HCT116 (cell line): ENCODE measurements at regions not wholly inside any gene's neighbourhood (a gene's known extent, or its start where the extent isn't known, plus 50 kb on each side); places are given as distances from the start of the nearest gene placed in this dataset.
A peak's percentile ranks its signal among the peaks of the same experiment; 100 is the strongest.

Experiments used
- ATAC-seq: fragments of 200-7000 bp; cut with Tn5 transposase; 2 replicates; pipeline ENCODE4 v1.9.1; 2020; ENCODE audit warnings: mild to moderate bottlenecking, moderate library complexity
- BruUV-seq: library from RNA; stranded (reverse); fragments of 400-500 nt; replicated peaks from 2 replicates; lab custom pipeline; 2021; lab: Mats Ljungman, UMichigan
- CTCF ChIA-PET: fragments of 300-600 bp; sonication (Branson Sonifier 250); formaldehyde crosslinking; loops from one replicate; lab custom pipeline; 2021; ENCODE audit warnings: antibody characterized with exemption; lab: Charles Lee
- POLR2A ChIA-PET: fragments of 300-600, 350-600 bp; sonication (Branson Sonifier 250); formaldehyde crosslinking; loops from one replicate; lab custom pipeline; 2021; ENCODE audit warnings: antibody characterized with exemption; lab: Charles Lee
- RAD21 ChIA-PET, 2 experiments: fragments of 300-600 bp; sonication (Branson Sonifier 250); formaldehyde crosslinking; loops; one replicate each; lab custom pipeline; 2023; ENCODE audit warnings: low total read pairs in 2 of 2; ENCODE audit not compliant: uncharacterized antibody in 2 of 2, unreplicated experiment in 2 of 2, low non-redundant PET in 1 of 2; lab: Charles Lee
- DNase-seq: peaks from one replicate; pipeline ENCODE4 v3.0.0-alpha.2; 2010; ENCODE audit warnings: low read depth, low spot score
- H2AFZ ChIP-seq: fragments of 200-600 bp; shearing (Covaris generic), sonication (generic); 2 replicates; pipeline ENCODE4 v1.6.1; 2017; ENCODE audit warnings: low read depth, mixed run types, mixed read lengths, antibody characterized with exemption, low read length; ENCODE audit not compliant: poor library complexity, severe bottlenecking
- H3K27ac ChIP-seq: 2 replicates; pipeline ENCODE4 v1.5.1; 2012; ENCODE audit warnings: low read depth, low read length
- H3K27me3 ChIP-seq: fragments of 200-600 bp; sonication (generic); 2 replicates; pipeline ENCODE4 v1.6.1; 2016; ENCODE audit warnings: mixed run types, low read length, mixed read lengths; ENCODE audit not compliant: insufficient read depth
- H3K36me3 ChIP-seq, 2 experiments: fragments of 200-500 bp in 1 of 2; fragments of 200-600 bp in 1 of 2; sonication (Bioruptor generic) in 1 of 2; sonication (generic) in 1 of 2; 2 replicates each; pipeline versions ENCODE4 v1.5.1 to v1.6.1; 2014 to 2016; ENCODE audit warnings: low read length in 2 of 2, inconsistent platforms in 1 of 2, mixed read lengths in 1 of 2, mixed run types in 1 of 2; ENCODE audit not compliant: insufficient read depth in 2 of 2, control insufficient read depth in 1 of 2
- H3K4me1 ChIP-seq, 2 experiments: fragments of 200-600 bp in 1 of 2; sonication (generic) in 1 of 2; 2 replicates each; pipeline versions ENCODE4 v1.5.1 to v1.6.1; 2012 to 2017; ENCODE audit warnings: low read length in 2 of 2, inconsistent platforms in 1 of 2, mild to moderate bottlenecking in 1 of 2, mixed read lengths in 1 of 2, mixed run types in 1 of 2, moderate library complexity in 1 of 2; ENCODE audit not compliant: insufficient read depth in 2 of 2, control insufficient read depth in 1 of 2
- H3K4me2 ChIP-seq: fragments of 200-600 bp; sonication (generic); 2 replicates; pipeline ENCODE4 v1.6.1; 2017; ENCODE audit warnings: mixed run types, low read length, mixed read lengths
- H3K4me3 ChIP-seq, 2 experiments: fragments of 200-600 bp in 1 of 2; sonication (generic) in 1 of 2; replicated peaks in 1 of 2; 2 replicates each; pipeline ENCODE4 v1.5.1; 2011 to 2016; ENCODE audit warnings: low read length in 2 of 2, control low read depth in 1 of 2, low read depth in 1 of 2, mild to moderate bottlenecking in 1 of 2, mixed read lengths in 1 of 2, mixed run types in 1 of 2
- H3K79me2 ChIP-seq: fragments of 200-600 bp; sonication (generic); 2 replicates; pipeline ENCODE4 v1.6.1; 2017; ENCODE audit warnings: mild to moderate bottlenecking, mixed run types, low read length, moderate library complexity, mixed read lengths; ENCODE audit not compliant: insufficient read depth
- H3K9ac ChIP-seq: fragments of 200-600 bp; sonication (generic); 2 replicates; pipeline ENCODE4 v1.6.1; 2016; ENCODE audit warnings: low read length, mixed read lengths
- H3K9me2 ChIP-seq: fragments of 200-600 bp; sonication (generic), shearing (Covaris generic); 2 replicates; pipeline ENCODE4 v1.6.1; 2017; ENCODE audit warnings: mixed run types, mild to moderate bottlenecking, moderate library complexity; ENCODE audit not compliant: insufficient read depth
- H3K9me3 ChIP-seq, 2 experiments: fragments of 200-500 bp in 1 of 2; fragments of 200-600 bp in 1 of 2; sonication (Bioruptor generic) in 1 of 2; sonication (generic) in 1 of 2; 2 replicates each; pipeline ENCODE4 v1.6.1; 2014 to 2017; ENCODE audit warnings: low read length in 2 of 2, mixed read lengths in 2 of 2, inconsistent platforms in 1 of 2, low read depth in 1 of 2, mild to moderate bottlenecking in 1 of 2, mixed run types in 1 of 2, moderate library complexity in 1 of 2; ENCODE audit not compliant: control insufficient read depth in 1 of 2, insufficient read depth in 1 of 2
- H4K20me1 ChIP-seq: fragments of 200-600 bp; sonication (generic), shearing (Covaris generic); 2 replicates; pipeline ENCODE4 v1.6.1; 2017; ENCODE audit warnings: mixed run types, mild to moderate bottlenecking, moderate library complexity; ENCODE audit not compliant: insufficient read depth
- EGR1 ChIP-seq: IDR thresholded peaks from 2 replicates; pipeline ENCODE4 v1.6.1; 2012; ENCODE audit warnings: low read depth
- ELF1 ChIP-seq: IDR thresholded peaks from 2 replicates; pipeline ENCODE4 v1.6.1; 2012; ENCODE audit warnings: low read depth, borderline replicate concordance
- EZH2 ChIP-seq: fragments of 200-600 bp; sonication (generic); IDR thresholded peaks from 2 replicates; pipeline ENCODE4 v1.6.1; 2017; ENCODE audit warnings: antibody characterized with exemption, mixed run types
- REST ChIP-seq: IDR thresholded peaks from 2 replicates; pipeline ENCODE4 v1.6.1; 2012; ENCODE audit warnings: low read depth
- ZBTB33 ChIP-seq: IDR thresholded peaks from 2 replicates; pipeline ENCODE4 v1.6.1; 2011; ENCODE audit warnings: mild to moderate bottlenecking, low read length, moderate library complexity; ENCODE audit not compliant: insufficient replicate concordance; ENCODE audit errors: extremely low read depth
- ZFX ChIP-seq: fragments of 450-650 bp; IDR thresholded peaks from 2 replicates; pipeline ENCODE4 v1.6.1; 2017
- intact Hi-C: fragments of 100-400 bp; cut with micrococcal nuclease; formaldehyde crosslinking; loops from 2 replicates; pipeline ENCODE4 v1.10.0; 2022

- CTCF ChIA-PET = interaction anchor here (1.3 kb wide), 1 partner anchor 62 kb away, joined by 3 read pairs; no protein-coding TSS in a partner anchor
- peak; percentile 41 for ATAC-seq
- H3K27ac ChIP-seq = peak overlapping the region; percentile 11; the same call in 1 of the 2 replicates
- H3K4me2 ChIP-seq = peak overlapping the region; percentile 62
- intact Hi-C loops = no loop called here
- POLR2A ChIA-PET = interaction anchor here (0.6 to 1.0 kb wide), 4 partner anchors 9 to 128 kb away, joined by 3 read pairs; partner anchors contain the start of gene TNRC6C
- no peaks in the 10 kb centered on the region for H3K36me3 ChIP-seq
- DNase-seq = no peak
- H3K9me3 ChIP-seq = no peaks in the 10 kb centered on the region
- peak overlapping the region; percentile 37; the same call in 1 of the 2 replicates for H3K9ac ChIP-seq
- no TSS peak for BruUV-seq
- peaks cover 27 to 39% of the 10 kb centered on the region in 2 experiments for H3K4me1 ChIP-seq
- peak overlapping the region in 1 of 2 experiments; percentile 2; a peak in 1 of 4 replicates for H3K4me3 ChIP-seq
- H4K20me1 ChIP-seq = no peaks in the 10 kb centered on the region
- TF ChIP-seq ZFX (0 out of 2 replicates have a peak, but pooled peaks have one; percentile 60), ELF1 (no peak), ZBTB33 (no peak), REST (no peak), EZH2 (no peak), EGR1 (peak; percentile 75)
- TF ChIP-seq, all 23 proteins: peak for 2
- Histone ChIP-seq H3K9me2 (no peaks in the 10 kb centered on the region), H2AFZ (peak overlapping the region; percentile 55), H3K27me3 (no peaks in the 10 kb centered on the region), H3K79me2 (no peaks in the 10 kb centered on the region)
- RAD21 ChIA-PET = no interaction called here
Measured at GRCh38 chr17:77829843-77830799, 128.4 kb upstream of the TNRC6C start.
